ENCODE measurements at regions not wholly inside any gene's neighbourhood (a gene's known extent, or its start where the extent isn't known, plus 50 kb on each side); places are given as distances from the start of the nearest gene placed in this dataset.

- no peak for DNase-seq
Observed at GRCh38 chr12:73361156-73361863, 1089.1 kb downstream of the TRHDE start.

DNA sequence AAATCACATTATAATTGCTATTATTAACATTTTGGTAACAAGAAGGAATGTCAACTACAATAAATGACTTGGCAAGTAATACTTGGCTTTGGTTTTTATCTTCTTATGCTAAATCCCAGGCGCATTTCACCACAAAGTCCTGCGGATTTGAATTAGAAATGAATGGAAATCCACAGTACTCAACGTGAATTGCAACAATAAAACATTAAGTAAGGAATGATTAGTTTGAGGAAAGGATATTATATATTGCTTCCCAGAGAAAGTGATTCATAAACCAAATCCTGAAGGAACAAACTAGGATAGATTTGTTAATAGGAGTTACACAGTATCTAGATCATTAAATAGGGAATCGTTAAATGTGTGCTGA is 1089.7 kb downstream of the TRHDE start:
- DNase-seq = no peak

GRCh38 chr12:73362666-73363065 is 1090.5 kb downstream of the TRHDE start:
- DNase-seq = no peak

GRCh38 chr12:73372856-73373255 is 1100.7 kb downstream of the TRHDE start:
- no peak for DNase-seq

DNA sequence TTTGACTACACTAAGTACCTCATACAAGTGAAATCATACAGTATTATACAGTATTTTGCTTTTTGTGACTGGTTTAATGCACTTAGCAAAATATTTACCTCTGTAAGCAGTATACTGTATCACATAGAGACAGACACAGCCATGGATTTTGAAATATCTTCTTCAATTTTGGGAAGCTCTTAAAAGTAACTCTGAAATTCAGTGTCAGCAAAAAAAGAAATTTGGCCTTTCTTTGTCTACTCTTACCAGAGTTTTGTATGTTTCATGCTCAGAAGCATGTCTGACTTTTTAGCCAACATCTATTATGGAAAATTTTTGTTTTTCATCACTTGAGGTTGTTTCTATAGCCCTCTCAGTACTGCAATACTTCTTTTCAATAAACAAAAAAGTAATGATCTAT is 1102.2 kb downstream of the TRHDE start:
- no peak for DNase-seq

DNA sequence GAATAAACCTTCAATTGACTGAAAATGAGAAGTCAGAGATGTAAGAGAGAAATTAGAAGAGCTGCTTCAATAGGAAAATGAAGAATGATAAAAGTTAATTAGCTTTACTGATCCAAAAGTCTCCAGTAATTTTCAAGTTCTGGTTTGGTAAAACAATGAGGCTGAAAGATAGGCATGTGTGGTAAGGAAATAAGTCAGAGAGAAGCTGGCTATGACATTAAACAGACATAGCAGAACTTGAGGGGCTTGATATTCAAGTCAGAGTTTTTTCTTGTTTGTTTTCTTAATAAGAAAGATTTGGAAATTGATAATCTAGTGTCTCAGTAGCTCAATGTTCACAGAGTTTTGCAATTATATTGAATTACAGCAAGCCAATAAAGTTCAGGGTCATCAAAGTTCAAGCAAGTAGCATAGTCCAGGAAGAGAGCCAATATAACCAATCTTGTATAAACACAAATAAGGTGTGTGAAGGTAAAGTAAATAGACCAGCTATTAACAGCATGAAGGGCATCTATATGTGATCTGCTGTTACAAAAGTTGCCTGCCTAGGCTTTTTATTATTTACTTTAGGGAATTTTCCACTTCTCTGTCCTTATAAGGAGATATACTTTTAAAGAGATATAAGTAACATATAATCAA is 1111.5 kb downstream of the TRHDE start:
- DNase-seq = no peak

DNA sequence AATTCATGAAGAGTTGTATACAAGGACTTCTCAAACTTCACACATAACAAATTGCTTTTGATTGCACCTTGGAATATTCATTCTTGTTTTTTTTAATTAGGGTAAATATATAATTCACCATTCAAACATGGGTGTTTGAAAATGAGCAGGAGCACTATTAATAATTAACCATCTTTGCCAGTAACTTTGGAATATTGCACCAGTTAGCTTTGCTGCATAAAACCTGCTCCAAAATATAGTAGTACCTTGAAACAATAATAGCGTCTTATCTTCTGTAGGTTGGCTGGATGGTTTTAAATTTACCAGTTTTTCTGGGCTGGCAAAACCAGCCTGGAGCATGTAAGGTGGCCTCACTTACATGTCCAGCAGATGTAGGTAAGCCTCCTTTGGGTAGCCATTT is 1112.4 kb downstream of the TRHDE start:
- DNase-seq = no peak

- no peak for DNase-seq
Observed at GRCh38 chr12:73390261-73390660, 1118.1 kb downstream of the TRHDE start.

- no peak for DNase-seq
Observed at GRCh38 chr12:73413051-73413450, 1124.6 kb upstream of the ATXN7L3B start.

DNA sequence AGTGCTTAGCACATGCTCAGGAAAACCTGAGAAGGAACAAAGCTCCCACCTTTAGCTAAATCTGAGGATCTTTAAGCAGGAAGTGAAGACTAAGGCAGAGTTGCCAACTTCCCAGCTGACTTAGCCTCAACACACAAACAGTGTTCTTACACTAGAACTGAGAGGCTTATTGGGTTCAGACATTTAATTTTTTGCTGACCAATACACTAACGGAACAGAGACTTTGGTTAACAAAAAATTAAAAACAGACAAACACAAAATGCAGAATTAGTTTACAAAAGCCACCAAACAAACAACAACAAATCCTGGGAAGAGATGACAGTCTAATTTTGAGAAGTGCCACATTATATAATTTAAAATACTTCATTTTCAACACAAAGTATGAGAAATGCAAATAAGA is 1123.7 kb upstream of the ATXN7L3B start:
- DNase-seq = no peak

GRCh38 chr12:73414926-73415325 is 1122.7 kb upstream of the ATXN7L3B start:
- DNase-seq = no peak

DNA sequence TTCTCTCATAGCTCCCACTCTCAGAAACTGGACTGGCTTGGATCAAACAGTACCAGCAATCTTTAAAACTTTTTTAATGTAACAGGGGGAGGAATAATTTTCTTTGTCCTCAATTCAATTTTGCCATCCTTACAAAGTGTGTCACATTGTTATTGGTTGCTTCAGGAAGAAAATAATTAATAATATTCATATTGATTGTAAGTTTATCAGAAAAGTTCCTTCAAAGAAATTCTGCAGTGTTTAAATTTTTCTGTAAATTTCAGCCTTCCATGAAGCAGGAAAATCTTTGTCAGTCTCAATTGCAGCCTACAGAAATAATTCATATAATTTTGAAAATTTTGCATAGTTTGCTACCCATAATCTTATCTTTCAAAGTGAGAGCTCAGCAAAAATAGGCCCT is 1119.1 kb upstream of the ATXN7L3B start:
- DNase-seq = no peak

DNA sequence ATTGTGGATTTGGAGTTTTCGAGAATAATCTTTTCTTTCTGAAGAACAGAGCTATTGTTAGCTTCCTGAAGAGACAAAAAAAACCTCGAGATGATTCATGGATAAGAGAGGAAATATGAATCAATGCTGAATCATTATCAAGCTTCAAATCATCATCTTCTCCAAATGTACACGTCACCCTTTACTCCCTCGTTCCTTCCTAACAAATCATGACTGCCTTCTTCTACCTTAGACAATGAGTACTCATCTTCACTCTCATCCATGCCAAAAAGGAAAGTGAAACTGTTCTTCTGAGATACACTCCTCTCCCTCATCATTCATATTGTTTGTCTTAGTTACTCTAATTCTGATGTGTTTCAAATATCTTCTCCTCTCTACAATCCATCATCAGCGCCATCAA is 1115.8 kb upstream of the ATXN7L3B start:
- peak; percentile 61 for DNase-seq

- DNase-seq = no peak
Observed at GRCh38 chr12:73424484-73424883, 1113.2 kb upstream of the ATXN7L3B start.

- DNase-seq = no peak
Observed at GRCh38 chr12:73445658-73446324, 1091.8 kb upstream of the ATXN7L3B start.

- DNase-seq = no peak
Observed at GRCh38 chr12:73452672-73453469, 1084.8 kb upstream of the ATXN7L3B start.

GRCh38 chr12:73460212-73460611 is 1077.4 kb upstream of the ATXN7L3B start:
- DNase-seq = no peak

DNA sequence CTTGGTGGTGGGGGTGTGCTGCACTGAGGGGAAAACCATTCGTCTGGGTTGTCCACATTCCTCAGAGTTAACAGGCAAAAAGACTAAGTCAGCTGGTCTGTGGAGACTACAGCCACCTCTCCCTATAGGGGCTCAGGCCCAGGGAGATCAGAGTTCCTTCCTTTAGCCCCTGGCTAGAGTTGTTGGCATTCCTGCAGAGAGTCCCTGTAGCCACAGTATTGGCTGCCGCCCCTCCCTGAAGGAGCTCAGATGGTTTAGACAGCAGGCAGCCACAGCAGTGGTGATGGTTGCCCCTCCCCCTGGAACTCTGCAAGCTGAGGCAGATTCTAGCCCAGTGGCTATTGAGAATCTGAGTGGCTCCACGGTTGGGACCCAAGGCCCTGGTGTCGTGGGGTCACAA is 1072.5 kb upstream of the ATXN7L3B start:
- DNase-seq = no peak

DNA sequence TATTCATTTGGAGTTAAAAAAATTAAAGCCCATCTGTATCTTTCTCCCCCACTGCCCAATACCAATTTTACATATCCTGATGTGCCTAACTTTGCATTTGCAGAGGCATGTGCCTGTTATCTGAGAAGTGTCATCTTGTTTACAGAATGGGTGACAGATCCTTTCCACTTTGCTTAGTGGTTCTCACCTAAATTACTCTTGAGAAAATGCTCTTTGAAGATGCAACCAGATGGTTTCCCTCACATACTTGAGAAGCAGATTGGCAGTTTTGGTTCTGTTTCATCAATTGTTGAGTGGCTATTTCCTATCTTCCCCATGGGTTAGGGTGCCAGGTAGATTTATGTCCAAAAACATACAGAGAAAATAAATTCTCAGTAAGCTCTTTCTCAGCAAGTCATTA is 1051.4 kb upstream of the ATXN7L3B start:
- DNase-seq = no peak

DNA sequence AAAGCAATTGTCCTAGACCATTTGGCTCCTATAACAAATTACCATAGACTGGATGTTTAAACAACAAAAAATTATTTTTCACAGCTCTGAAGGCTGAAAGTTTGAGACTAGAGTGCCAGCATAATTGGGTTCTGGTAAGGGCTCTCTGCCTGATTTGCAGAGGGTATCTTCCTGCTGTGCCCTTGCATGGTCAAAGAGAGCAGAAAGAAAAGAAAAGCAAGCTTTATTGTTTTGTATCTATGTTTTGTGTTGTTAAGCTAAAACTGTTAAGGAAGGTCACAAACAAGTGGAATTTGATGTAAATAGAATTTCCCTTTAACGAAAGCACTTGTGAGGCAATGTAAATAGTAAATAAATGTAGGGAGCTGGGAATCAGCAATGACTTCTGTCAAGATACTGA is 1031.0 kb upstream of the ATXN7L3B start:
- DNase-seq = no peak

GRCh38 chr12:73514672-73515071 is 1023.0 kb upstream of the ATXN7L3B start:
- no peak for DNase-seq

DNA sequence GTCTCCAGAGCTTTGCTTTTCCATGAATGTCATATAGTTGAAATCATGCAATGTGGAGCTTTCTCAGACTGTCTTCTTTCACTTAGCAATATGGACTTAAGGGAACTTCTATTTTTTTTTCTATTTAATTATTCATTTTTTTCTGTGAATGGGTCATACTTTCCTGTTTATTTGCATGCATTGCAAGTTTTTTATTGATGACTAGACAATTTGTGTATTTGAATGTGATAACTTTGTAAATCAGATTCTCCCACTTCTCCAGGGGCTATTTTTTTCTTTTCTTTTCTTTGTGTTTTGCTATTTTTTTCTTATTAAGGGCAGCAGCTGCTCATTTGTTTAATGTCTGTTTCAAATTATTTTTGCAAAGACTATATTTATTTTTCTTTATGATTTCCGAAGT is 1019.8 kb upstream of the ATXN7L3B start:
- no peak for DNase-seq

DNA sequence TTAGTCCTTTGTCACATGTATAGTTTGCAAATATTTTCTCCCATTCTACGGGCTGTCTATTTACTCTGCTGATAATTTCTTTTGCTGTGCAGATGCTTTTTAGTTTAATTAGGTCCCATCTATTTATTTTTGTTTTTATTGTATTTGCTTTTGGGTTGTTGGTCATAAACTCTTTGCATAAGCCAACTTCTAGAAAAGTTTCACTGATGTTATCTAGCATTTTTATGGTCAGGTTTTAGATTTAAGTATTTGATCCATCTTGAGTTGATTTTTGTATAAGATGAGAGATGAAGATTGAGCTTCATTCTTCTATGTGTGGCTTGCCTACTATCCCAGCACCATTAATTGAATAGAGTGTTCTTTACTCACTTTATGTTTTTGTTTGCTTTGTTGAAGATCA is 1008.4 kb upstream of the ATXN7L3B start:
- no peak for DNase-seq

All from fibroblast of skin of abdomen (primary cell).